ENCODE measurements at regions not wholly inside any gene's neighbourhood (a gene's known extent, or its start where the extent isn't known, plus 50 kb on each side); places are given as distances from the start of the nearest gene placed in this dataset.

DNA sequence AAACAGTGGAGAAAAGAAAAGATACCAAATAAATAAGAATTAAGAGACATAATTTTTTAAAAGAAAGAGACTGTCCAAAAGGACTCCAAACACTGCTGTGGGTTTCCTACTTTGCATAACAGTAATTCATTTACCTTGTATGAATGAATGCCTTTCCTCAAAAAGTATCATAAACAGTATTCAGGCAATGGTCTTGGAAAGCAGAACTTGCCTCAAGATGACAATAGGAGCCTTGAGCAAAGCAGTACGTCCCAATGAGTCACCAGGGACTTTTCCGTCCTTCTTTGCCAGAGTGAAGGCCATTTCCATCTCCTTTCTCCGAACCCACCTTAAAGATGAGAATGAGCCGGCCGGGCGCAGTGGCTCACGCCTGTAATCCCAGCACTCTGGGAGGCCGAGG lies 186.4 kb downstream of the ZBTB18 start:
- no peaks in the 10 kb centered on the region for H3K27me3 ChIP-seq (replicated peaks; ENCODE audit: insufficient read depth)
- intact Hi-C loops (cut with DNase I), result no loop called here
- TF ChIP-seq, protein P1, sequence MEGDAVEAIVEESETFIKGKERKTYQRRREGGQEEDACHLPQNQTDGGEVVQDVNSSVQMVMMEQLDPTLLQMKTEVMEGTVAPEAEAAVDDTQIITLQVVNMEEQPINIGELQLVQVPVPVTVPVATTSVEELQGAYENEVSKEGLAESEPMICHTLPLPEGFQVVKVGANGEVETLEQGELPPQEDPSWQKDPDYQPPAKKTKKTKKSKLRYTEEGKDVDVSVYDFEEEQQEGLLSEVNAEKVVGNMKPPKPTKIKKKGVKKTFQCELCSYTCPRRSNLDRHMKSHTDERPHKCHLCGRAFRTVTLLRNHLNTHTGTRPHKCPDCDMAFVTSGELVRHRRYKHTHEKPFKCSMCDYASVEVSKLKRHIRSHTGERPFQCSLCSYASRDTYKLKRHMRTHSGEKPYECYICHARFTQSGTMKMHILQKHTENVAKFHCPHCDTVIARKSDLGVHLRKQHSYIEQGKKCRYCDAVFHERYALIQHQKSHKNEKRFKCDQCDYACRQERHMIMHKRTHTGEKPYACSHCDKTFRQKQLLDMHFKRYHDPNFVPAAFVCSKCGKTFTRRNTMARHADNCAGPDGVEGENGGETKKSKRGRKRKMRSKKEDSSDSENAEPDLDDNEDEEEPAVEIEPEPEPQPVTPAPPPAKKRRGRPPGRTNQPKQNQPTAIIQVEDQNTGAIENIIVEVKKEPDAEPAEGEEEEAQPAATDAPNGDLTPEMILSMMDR (IDR thresholded peaks at IDR 0.05), result no peak
- TF ChIP-seq POLR2AphosphoS5 (IDR thresholded peaks at IDR 0.05), result no peak
- no peak for TF ChIP-seq POLR2A (IDR thresholded peaks at IDR 0.05)
- WGBS, result 76% methylated on average over 8 of the region's 8 CpGs
- no peaks in the 10 kb centered on the region for H3K9me3 ChIP-seq
- H3K36me3 ChIP-seq, result no peaks in the 10 kb centered on the region
- H3K4me3 ChIP-seq, result no peak overlapping the region
- no peak overlapping the region for H3K27ac ChIP-seq
- no peak for DNase-seq (ENCODE audit: low spot score)
- H3K4me1 ChIP-seq (replicated peaks), result no peaks in the 10 kb centered on the region

DNA sequence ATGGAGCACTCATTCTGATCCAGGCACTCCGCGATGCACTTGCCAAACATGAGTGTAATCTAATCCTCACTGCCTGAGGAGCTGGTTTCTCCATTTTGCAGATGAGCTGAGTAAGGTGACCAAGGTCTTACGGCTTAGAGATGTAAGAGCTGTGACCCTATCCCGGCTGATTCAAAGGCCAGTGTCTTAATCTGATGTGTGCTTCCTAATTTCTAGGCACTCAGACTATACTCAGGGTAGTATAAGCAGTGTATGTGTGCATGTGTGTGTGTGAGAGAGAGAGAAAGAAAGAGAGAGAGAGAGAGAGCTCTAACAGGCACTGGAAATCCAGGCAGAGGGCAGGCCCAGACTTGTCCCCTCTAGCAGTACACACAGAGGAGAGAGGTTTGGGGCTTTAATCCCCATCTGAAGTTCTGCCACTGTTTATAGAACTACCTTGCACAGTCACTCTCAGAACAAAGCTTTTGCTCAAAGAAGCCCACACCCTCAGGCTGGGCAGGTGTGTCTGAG lies 188.2 kb downstream of the ZBTB18 start:
- intact Hi-C loops (cut with DNase I), result no loop called here
- H3K27ac ChIP-seq, result no peak overlapping the region
- TF ChIP-seq POLR2A (IDR thresholded peaks at IDR 0.05) (no peak), POLR2AphosphoS5 (IDR thresholded peaks at IDR 0.05) (no peak)
- TF ChIP-seq, protein P1 (IDR thresholded peaks at IDR 0.05), result no peak
- H3K9me3 ChIP-seq, result no peaks in the 10 kb centered on the region
- DNase-seq (ENCODE audit: low spot score), result no peak
- H3K4me3 ChIP-seq, result no peak overlapping the region
- 76% methylated on average over 4 of the region's 4 CpGs for WGBS
- H3K27me3 ChIP-seq (replicated peaks; ENCODE audit: insufficient read depth), result no peaks in the 10 kb centered on the region
- no peaks in the 10 kb centered on the region for H3K4me1 ChIP-seq (replicated peaks)
- H3K36me3 ChIP-seq, result no peaks in the 10 kb centered on the region

DNA sequence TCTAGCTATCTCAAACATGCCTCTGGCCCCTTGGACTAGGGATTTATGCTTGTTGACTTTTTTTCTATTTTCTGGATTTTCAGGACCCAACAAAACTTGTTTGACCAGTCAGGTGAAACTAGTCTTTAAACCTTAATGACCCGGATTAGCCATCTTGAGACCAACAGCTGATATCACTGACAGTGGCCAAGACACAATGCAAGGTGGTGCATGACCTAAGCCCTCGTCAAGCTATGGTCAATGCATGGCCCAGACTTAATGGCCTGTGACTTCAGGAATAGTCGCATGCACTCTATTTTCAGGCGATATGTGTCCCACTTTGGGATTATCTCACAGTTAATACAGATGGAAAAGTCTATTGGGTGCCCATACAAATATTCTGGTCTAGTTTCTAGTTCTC lies 190.4 kb downstream of the ZBTB18 start:
- H3K27ac ChIP-seq, result no peak overlapping the region
- DNase-seq (ENCODE audit: low spot score), result no peak
- H3K27me3 ChIP-seq (replicated peaks; ENCODE audit: insufficient read depth), result no peaks in the 10 kb centered on the region
- H3K4me3 ChIP-seq, result no peak overlapping the region
- H3K9me3 ChIP-seq, result no peaks in the 10 kb centered on the region
- H3K4me1 ChIP-seq (replicated peaks), result no peaks in the 10 kb centered on the region
- intact Hi-C loops (cut with DNase I), result no loop called here
- TF ChIP-seq POLR2AphosphoS5 (IDR thresholded peaks at IDR 0.05) (no peak), POLR2A (IDR thresholded peaks at IDR 0.05) (no peak)
- TF ChIP-seq, protein P1 (IDR thresholded peaks at IDR 0.05), result no peak
- H3K36me3 ChIP-seq, result no peaks in the 10 kb centered on the region
- 80% methylated on average over 4 of the region's 4 CpGs for WGBS

DNA sequence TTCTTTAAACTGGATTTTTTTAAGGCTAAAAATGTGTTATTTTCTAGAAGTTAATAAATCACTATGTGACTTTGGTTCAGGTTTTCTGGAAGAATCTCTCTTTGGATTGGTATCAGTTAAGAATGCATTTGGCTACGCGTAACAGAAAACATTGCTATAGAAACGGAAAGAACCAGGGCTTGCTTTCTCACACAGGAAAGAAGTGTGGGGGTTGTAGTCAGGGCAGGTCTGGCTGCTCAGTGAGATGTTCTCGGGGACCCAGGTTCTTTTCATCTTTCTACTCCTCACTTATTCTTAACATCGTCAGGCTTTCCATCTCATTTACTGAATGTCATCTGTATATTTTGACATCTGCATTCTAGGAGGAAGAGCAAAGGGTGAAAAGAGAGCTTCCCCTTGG lies 191.4 kb downstream of the ZBTB18 start:
- Histone ChIP-seq H3K27ac (no peak overlapping the region), H3K36me3 (no peaks in the 10 kb centered on the region), H3K9me3 (no peaks in the 10 kb centered on the region), H3K4me1 (replicated peaks) (no peaks in the 10 kb centered on the region), H3K27me3 (replicated peaks; ENCODE audit: insufficient read depth) (no peaks in the 10 kb centered on the region), H3K4me3 (no peak overlapping the region)
- DNase-seq (ENCODE audit: low spot score), result no peak
- TF ChIP-seq POLR2A (IDR thresholded peaks at IDR 0.05) (no peak), POLR2AphosphoS5 (IDR thresholded peaks at IDR 0.05) (no peak)
- TF ChIP-seq, protein P1 (IDR thresholded peaks at IDR 0.05), result no peak
- intact Hi-C loops (cut with DNase I), result no loop called here
- WGBS, result 82% methylated on average over 5 of the region's 5 CpGs

DNA sequence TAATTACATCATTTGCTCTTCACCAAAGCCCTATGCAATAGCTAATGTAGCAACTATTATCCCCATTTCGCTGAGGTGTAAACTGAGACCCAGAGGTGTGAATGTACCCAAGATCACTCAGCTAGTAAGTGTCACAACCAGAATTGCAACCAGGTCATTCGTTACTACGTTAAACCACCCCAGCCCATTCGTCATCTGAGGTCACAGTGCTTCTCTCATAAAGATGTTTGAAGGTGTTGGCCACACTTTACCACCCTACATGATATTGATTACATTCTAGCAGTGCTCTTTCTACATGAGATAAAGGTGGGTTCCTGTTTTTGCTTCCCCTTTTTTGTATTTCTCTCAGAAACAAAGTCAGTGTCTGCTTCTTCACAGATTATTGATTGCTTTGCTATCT lies 195.3 kb downstream of the ZBTB18 start:
- intact Hi-C loops (cut with DNase I), result no loop called here
- DNase-seq (ENCODE audit: low spot score), result no peak
- Histone ChIP-seq H3K27ac (no peak overlapping the region), H3K4me1 (replicated peaks) (no peaks in the 10 kb centered on the region), H3K4me3 (no peak overlapping the region), H3K9me3 (no peaks in the 10 kb centered on the region), H3K27me3 (replicated peaks; ENCODE audit: insufficient read depth) (no peaks in the 10 kb centered on the region), H3K36me3 (no peaks in the 10 kb centered on the region)
- WGBS, result 91% methylated on average over 4 of the region's 4 CpGs
- no peak for TF ChIP-seq POLR2AphosphoS5 (IDR thresholded peaks at IDR 0.05)
- TF ChIP-seq, protein P1 (IDR thresholded peaks at IDR 0.05), result no peak
- no peak for TF ChIP-seq POLR2A (IDR thresholded peaks at IDR 0.05)

Measured in prostate gland (tissue), 2 donors.